Heart left ventricle (tissue), 13 donors: ENCODE measurements at regions not wholly inside any gene's neighbourhood (a gene's known extent, or its start where the extent isn't known, plus 50 kb on each side); places are given as distances from the start of the nearest gene placed in this dataset.

Source experiments
- CTCF ChIP-seq, 12 donors: fragments of 200-600 bp; sonication (generic) in 4 of 12; IDR thresholded peaks; one replicate each; pipeline versions ENCODE4 v1.5.0 to v1.8.0; 2018 to 2022; ENCODE audit warnings: antibody characterized with exemption in 12 of 12, mild to moderate bottlenecking in 5 of 12
- POLR2A ChIP-seq, 2 donors: fragments of 450-650 bp; IDR thresholded peaks; one replicate each; pipeline ENCODE4 v1.6.1; 2017; ENCODE audit warnings: antibody characterized with exemption in 2 of 2, mild to moderate bottlenecking in 2 of 2, moderate library complexity in 2 of 2
- donor health status: ischemic (EF 13 %, LVEDD 7.1; RV severe dilation, severe dysfunction).
- donor health status: DM: no; HTN: yes; CAD: no.
- donor health status: DM: no; HTN: no; CAD: no.
- donor health status: ischemic (EF 25% LVEDD 6.9; RV normal size, moderate dysfunction).
- donor health status: ischemic (EF 25% LVEDD 5.7; RV mildly dilated, moderate dysfunction).
- donor health status: ischemic (EF 35%, LVEDD 5.7; RV mildly dilated, moderate dysfunction).
- donor health status: nonischemic (EF 11% LVEDD 7.7; RV severe dilation, severe dysfunction).
- donor health status: DM: yes; HTN: yes; CAD: no.
- donor health status: PGD.
- donor health status: ischemic (EF 29% LVEDD 5.4; RV normal size, mild dysfunction).
- donor health status: nonischemic (EF 23%, LVEDD 6.1; RV moderate dilation, normal function).

- TF ChIP-seq POLR2A (IDR thresholded peaks at IDR 0.05) (no peak), CTCF (IDR thresholded peaks at IDR 0.05) (no peak)
These were observed 71.8 kb downstream of the GGTLC2 start for GRCh38 chr22:22716136-22716665.
